ENCODE measurements at regions not wholly inside any gene's neighbourhood (a gene's known extent, or its start where the extent isn't known, plus 50 kb on each side); places are given as distances from the start of the nearest gene placed in this dataset.
"Not testable (repeated sequence)": the region's sequence is repeated elsewhere in the genome, so short reads cannot be mapped to it uniquely, and the experiment has no call there.

DNA sequence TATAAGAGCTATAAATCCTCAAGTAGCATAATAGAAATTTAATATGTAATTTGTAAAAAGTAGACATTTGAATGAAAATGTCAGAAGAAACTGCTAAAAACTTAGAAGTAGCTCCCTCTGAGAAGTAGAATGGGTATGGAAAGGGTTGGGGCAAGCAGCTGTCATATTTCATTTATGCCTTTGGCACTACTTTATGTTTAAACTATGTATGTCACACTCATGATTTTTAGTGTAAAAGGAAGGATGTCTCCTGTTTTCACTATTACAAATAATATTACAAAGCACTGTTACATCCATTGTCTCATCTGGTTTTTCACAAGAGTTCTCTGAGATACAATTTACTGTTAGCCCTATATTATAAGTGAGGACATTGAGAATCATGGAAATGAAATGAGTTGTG is 96.3 kb upstream of the ZNF462 start:
- ATAC-seq (no peak), DNase-seq (ENCODE audit: missing footprints) (no peak)
- intact Hi-C loops (cut with DNase I), result no loop called here

DNA sequence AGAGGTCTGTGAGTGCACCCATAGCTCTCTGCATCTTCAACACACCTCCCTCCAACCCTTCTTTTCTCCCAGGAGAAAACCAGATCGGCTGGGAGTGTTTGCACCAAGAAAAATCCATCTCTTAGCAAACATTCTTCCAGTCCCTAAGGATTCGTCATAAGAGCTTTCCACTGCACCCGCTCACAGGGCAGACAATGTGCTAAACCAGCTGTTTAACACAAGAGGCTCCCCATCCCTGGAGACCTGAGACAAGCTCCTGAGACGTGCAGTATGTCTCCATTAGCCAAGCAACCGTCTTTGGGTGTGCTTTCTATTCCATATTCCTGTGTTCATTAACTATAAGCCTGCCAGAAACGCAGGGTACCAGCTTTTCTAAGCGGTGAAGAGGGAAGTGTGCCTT is 93.6 kb upstream of the ZNF462 start:
- no peak for DNase-seq (ENCODE audit: missing footprints)
- intact Hi-C loops (cut with DNase I), result no loop called here
- no peak for ATAC-seq

DNA sequence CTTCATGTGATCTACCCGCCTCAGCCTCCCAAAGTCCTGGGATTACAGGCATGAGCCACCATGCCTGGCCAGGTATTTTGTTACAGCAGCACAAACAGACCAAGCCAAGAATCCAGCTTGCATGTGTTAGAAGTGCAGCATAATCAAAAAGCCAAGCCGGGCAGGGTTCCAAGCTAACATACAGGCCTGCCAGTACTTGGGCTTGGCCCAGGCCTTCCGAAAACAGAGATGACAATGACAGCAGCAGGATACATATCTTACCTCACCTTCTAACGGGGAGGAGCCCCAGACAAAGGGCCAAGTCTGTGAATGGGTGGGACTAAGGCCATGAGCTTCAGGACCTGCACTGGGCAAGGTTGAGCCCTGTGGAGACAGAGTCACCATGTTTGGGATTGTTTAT is 91.4 kb upstream of the ZNF462 start:
- intact Hi-C loops (cut with DNase I), result no loop called here
- ATAC-seq, result peak; percentile 39
- DNase-seq (ENCODE audit: missing footprints), result no peak

DNA sequence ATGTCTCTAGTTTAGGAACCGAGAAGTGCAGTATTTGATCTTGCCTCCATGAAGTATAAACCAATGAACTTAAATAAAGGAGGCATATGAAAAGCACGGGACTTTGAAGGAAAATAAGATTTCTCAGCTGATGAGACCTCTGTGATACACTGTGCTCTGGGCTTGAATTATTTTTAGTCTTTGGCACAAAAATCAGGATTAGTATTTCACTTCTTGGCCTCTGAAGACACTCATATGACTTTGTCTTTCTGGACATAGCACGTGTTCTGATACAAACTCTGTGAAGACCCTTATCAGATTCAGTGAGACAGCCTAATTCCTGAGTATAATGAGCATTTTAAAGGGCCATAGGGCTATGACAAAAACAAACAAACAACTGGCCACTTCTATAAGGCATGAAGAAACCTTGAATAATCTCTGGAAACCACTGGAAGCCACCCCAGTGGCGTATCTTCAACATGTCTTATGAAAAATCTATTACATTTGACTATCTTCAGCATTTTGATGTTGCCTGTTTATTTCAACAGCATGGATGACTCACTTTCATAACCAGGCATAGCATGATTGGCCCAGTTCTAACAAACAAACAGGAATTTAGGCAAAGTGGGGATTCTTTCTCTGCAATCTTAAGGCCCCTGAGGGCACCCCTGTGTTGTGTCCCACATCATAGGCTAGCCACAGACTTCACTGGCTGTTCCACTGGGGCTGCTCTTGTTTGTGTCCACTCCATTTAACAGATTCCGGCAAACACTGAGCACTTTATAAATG is 90.3 kb upstream of the ZNF462 start:
- ATAC-seq (no peak), DNase-seq (ENCODE audit: missing footprints) (no peak)
- intact Hi-C loops (cut with DNase I), result no loop called here

DNA sequence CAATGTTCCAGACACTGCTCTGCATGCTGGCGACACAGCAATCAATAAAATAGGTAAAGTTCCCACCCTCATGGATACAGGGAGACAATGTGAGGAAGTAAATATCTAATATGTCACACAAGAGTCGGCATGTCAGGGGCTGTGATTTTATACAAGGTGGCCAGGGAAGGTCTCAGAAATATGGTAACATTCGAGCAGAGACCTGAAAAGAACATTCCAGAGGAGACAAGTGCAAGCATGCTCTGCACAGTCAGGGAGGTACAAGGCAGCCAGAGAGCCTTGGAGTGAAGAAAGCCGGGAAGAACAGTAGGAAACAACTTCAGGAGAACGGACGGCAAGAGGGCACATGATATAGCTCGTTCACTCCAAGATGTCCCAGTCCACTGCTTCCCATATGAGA is 89.2 kb upstream of the ZNF462 start:
- no peak for DNase-seq (ENCODE audit: missing footprints)
- no peak for ATAC-seq
- intact Hi-C loops (cut with DNase I), result no loop called here

DNA sequence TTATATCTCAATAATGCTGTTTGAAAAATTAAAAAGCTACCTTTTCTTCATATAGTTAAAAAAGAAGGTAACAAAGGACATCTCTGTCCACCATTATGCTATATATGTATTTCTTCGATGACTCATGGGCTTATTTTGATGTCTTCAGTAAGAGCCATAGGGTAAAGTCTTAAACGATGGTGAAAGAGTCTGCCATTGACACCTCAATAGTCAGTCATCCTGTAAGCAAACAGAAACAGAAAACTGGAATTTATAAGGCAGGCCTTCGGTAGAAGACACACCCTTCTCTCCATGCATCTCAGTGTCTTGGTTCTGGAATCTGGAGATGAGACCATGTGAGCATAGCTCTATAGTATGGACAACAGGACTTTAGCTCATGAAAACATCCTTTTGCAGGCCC is 87.0 kb upstream of the ZNF462 start:
- DNase-seq (ENCODE audit: missing footprints) (no peak), ATAC-seq (no peak)
- intact Hi-C loops (cut with DNase I), result no loop called here

DNA sequence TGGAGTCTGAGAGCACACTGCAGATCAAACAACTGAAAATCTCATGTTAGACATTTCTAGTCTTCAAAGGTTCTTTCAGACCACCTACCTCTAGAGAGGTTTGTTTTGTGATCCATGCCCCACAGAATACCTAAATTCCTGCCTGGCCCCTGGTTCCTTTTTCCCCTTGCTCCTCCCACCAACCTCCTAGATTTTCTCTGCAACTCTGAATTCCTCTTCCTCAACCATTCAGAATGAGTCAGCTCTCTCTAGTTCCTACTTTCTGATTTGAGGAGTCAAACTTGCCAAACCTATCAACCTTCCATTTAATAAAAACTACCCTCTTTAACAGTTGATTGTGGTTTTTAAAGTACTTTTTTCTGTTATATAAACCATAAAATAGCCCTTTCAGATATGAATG is 83.2 kb upstream of the ZNF462 start:
- intact Hi-C loops (cut with DNase I), result no loop called here
- ATAC-seq, result no peak

DNA sequence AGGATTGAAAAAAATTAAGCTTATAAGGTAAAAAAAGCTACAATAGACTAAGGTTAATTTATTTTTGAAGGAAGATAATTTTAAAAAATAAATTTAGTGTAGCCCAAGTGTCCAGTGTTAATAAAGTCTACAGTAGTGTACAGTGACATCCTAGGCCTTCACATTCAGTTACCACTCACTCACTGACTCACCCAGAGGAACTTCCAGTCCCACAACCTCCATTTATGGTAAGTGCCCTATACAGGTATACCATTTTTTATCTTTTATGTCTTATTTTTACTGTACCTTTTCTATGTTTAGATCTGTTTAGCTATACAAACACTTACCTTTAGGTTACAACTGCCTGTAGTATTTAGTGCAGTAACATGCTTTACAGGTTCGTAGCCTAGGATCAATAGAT is 79.8 kb upstream of the ZNF462 start:
- ATAC-seq, result no peak
- no peak for DNase-seq (ENCODE audit: missing footprints)
- intact Hi-C loops (cut with DNase I), result no loop called here

More for the DNA sequence above, 83.2 kb upstream of the ZNF462 start:
- no peak for DNase-seq (ENCODE audit: missing footprints)

DNA sequence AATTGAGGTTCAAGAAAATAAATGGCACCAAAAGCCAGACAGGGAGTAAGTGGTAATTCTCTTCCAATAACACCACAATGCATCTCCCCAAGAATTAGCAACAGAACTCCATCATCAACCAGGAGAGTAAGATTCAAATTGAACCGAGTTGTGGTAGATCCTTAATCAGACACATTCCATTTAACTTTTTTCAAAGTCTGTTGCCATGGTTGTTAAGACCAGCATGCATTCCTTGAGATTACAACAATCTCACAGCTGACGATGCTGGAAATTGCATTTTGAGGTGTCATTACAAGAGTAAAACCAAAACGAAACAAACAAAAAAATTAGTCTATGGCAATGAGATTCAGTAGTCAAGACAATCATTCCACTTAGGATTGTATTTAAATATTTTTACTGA is 78.9 kb upstream of the ZNF462 start:
- ATAC-seq (no peak), DNase-seq (ENCODE audit: missing footprints) (no peak)
- intact Hi-C loops (cut with DNase I), result no loop called here

DNA sequence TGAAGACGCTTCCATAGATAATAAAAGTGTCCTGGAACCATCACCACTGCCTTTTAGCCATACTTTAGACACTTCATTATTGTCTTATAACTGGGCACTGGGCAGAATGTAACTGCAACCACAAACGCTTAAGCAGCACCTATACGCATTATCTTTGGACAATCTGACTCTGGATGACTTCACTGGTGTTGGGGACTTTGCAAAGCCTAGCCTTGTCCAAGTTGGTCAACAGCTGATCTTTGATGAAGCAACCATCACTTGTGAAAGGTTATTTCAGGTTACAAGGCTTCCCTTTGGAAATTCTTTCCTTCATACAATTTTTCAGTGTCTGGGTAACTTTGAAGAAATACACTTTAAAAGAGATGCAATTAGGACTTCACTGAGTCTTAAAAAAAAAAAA is 77.8 kb upstream of the ZNF462 start:
- DNase-seq (ENCODE audit: missing footprints) (no peak), ATAC-seq (no peak)
- intact Hi-C loops (cut with DNase I), result no loop called here

DNA sequence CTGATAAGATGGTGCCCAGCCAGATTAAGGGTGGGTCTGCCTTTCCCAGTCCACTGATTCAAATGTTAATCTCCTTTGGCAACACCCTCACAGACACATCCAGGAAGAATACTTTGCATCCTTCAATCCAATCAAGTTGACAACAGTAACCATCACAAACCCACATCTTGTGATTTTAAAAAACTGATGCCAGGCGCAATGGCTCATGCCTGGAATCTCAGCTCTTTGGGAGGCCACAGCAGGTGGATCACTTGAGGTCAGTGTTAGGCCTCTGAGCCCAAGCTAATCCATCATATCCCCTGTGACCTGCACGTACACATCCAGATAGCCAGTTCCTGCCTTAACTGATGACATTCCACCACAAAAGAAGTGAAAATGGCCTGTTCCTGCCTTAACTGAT is 74.9 kb upstream of the ZNF462 start:
- DNase-seq (ENCODE audit: missing footprints); ATAC-seq; intact Hi-C loops (cut with DNase I): not testable (repeated sequence)

DNA sequence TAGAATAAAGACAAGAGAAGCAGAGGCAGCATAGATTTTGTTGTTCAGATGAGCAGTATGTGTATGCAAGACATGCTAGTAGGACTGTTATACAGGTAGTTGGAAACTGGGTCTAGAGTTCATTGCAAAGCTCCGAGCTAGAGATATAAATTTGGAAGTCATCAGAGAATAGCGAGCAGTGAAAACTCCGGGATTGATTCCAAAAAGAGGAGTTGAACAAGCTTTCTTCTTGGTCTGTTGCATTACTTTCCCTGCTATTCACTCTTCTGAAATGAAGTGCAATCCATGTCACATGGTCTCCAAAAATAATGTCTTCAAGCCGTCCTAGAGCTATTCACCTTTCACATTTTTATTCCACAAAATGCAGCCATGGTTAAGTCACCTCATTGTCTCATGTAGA is 67.9 kb upstream of the ZNF462 start:
- DNase-seq (ENCODE audit: missing footprints) (no peak), ATAC-seq (no peak)
- intact Hi-C loops (cut with DNase I), result no loop called here

DNA sequence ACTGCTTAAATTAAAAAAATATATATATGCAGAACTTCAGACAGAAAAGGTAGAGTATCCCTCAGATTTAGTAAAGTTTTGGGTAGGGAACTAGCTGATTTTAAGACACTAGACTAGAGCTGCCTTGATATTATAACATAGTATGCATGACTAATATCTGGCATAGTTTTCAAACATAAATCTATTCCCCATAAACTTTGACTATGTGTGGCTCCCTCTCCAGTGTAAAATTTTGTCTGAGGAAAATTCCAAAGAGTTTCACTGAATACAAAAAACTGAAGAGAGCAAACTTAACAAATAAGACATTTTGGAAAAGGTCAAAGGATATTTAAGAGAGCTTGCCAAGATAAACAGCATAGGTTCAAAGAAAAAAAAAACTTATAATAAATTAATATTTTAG is 66.2 kb upstream of the ZNF462 start:
- intact Hi-C loops (cut with DNase I), result no loop called here
- no peak for DNase-seq (ENCODE audit: missing footprints)
- ATAC-seq, result no peak

DNA sequence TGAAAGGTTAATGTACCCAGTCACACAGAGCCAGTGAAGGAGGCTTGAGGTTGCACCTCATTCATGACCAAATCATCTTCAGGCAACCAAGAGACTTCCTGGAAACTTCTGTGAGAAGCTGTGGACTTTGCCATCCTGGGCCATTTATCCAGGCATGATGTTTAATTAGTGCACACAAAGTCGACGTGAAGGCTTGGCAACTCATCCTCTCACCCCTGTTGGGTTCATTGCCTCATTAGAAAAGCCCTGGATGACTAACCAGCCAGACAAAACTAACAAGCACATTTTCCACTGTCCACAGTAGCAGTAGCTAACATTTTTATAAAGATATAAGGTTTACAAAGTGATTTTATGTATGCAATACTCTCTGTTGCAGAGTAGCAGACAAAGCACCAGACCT is 65.7 kb upstream of the ZNF462 start:
- ATAC-seq (no peak), DNase-seq (ENCODE audit: missing footprints) (no peak)
- intact Hi-C loops (cut with DNase I), result no loop called here

DNA sequence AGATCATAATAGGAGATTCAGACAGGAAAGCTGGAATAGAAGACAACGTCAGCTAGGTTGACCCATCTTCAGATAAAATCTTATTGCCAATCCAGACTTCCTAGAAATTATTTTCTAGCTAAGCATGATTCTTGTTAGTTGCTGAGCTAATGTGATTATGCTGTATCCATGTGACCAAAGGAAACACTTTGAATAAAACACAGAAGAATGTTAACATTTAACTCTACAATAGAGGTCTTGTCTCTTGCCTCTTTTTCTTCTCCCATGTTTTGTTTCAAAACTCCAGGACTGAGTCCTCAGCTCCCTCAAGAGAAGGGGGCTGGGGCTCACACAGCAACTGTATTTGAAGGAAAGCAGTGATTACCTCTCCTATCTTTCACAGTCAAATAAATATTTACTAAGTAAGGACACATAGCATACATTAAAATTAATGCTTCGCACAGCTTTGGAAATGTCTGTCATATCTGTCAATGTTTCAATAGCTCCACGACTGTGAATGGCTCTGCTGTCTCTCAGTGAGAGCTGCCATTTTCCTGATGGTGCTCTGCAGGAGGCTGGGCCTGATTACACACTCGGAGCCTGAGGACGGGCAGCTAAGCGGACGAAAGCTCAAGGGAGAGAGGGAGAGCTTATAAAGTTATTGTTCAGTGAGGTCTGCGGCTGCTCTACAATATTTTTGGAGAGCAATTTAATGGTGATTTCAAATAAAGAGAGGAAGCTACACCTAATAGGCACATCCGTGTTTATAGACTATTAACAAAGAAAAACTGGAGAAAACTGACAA is 64.8 kb upstream of the ZNF462 start:
- ATAC-seq (no peak), DNase-seq (ENCODE audit: missing footprints) (no peak)
- intact Hi-C loops (cut with DNase I), result no loop called here

DNA sequence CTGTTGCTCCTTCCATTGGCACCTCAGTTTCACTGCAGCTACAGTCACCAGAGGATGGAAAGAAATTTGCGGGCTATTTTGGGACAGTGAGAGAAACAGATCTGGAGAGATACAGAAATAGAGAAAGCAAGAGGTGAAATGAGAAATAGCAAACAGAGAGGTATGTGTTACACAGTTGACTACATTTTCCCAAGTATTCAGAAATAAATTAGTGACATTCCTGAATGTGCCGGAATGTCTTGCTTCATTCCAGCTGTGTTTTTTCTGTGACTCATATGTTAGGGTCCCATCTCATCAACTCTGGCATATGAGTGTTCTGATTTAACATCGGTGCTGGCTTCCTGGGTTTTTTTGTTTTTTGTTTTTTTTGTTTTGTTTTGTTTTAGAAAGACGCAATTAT is 63.8 kb upstream of the ZNF462 start:
- intact Hi-C loops (cut with DNase I), result no loop called here
- DNase-seq (ENCODE audit: missing footprints), result no peak
- ATAC-seq, result no peak

DNA sequence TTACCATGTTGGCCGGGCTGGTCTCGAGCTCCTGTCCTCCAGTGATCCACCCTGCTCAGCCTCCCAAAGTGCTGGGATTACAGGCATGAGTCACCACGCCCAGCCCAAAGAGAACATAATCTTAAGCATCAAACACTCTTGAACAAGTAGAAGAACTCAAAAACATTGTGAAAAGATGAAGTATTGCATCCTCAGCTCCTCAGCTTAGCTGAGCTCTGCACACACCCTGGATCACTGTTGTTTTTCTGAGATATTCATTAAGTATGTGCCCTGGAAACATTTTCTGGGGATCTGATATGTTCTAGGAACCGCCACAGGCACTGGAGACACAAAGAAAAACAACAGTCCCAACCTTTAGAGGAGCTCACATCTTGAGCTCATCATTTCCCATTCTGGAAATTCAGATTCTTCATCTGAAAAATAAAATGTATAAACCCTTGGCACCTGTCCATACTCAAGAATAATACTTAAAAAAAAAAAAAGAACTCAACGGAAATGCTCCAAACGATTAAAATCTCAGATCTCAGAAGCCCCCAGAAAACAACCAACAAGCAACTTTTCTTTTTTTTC is 62.2 kb upstream of the ZNF462 start:
- DNase-seq (ENCODE audit: missing footprints), result no peak
- no peak for ATAC-seq
- intact Hi-C loops (cut with DNase I), result no loop called here

DNA sequence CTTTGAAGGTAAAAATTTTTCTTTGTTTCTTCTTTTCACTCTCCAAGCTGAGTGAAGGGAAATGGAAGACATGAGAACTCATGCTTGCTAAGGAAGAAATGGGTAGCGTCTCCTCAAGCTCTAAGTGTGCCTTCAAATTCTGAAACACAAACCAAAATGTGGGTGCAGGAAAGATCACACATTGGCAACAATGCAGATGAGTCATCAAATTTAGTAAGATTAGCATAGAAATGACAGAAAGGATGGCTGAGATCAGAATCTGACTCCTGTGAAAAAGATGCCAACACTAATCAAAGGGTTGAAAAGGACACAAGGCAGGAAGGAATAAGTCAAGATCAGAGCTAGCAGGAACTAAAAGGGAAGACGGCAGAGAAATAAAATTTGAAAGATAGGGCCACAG is 61.1 kb upstream of the ZNF462 start:
- intact Hi-C loops (cut with DNase I), result no loop called here
- no peak for ATAC-seq

More for the DNA sequence above, 61.1 kb upstream of the ZNF462 start:
- no peak for DNase-seq (ENCODE audit: missing footprints)

Data from Right ventricle myocardium inferior (tissue), 1 donor.